ENCODE measurements at regions not wholly inside any gene's neighbourhood (a gene's known extent, or its start where the extent isn't known, plus 50 kb on each side); places are given as distances from the start of the nearest gene placed in this dataset.

DNA sequence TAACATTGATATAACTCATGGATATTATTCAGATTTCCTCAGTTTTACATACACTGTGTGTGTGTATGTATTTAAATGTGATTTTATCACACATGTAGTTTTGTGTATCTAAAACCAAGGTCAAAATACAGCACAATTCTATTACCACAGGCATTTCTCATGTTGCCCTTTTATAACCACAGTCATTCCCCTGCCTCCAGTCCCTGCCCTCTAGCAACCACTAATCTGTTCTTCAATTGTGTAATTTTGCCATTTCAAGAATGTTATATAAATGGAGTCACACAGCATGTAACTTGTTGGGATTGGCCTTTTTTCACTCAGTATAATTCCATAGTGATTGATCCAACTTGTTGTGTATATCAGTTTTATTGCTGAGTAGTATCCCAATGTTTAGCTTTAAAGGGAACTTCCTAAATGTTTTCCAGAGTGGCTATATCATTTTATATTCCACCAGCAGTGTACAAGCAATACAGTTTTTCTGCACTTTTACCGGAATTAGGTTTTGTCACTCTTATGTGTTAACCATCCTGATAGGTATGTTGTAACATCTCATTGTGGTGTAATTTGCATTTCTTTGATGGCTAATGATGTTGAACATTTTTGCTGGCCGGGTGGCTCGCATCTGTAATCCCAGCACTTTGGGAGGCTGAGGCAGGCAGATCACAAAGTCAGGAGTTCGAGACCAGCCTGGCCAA, 338.2 kb downstream of the SOX4 start:
- Histone ChIP-seq H3K79me2 (ENCODE audit: insufficient read depth, low read length) (peaks cover 2% of the 10 kb centered on the region; the same call in 1 of the 2 replicates), H3K23me2 (ENCODE audit: insufficient read length, low read depth, low read length, poor library complexity, severe bottlenecking) (no peaks in the 10 kb centered on the region), H3K4me2 (ENCODE audit: insufficient read depth, insufficient read length, low read length) (no peak overlapping the region), H3K14ac (ENCODE audit: insufficient read depth, low read length) (no peak overlapping the region), H3K9ac (ENCODE audit: extremely low read depth, insufficient read length, low read length) (no peak overlapping the region), H3K27ac (ENCODE audit: insufficient read length, low read depth, low read length) (no peak overlapping the region), H3K18ac (ENCODE audit: insufficient read length, low read depth, low read length) (no peak overlapping the region), H3K56ac (ENCODE audit: insufficient read length, low read depth, low read length) (no peak overlapping the region), H3K4ac (ENCODE audit: low read depth, low read length) (no peak overlapping the region), H4K91ac (ENCODE audit: insufficient read length, low read depth, low read length) (no peak overlapping the region), H4K20me1 (ENCODE audit: control insufficient read depth, insufficient read depth, insufficient read length) (no peaks in the 10 kb centered on the region), H3K79me1 (ENCODE audit: insufficient read depth, low read depth, low read length, poor library complexity, severe bottlenecking) (no peaks in the 10 kb centered on the region), H2BK20ac (ENCODE audit: low read depth, low read length, poor library complexity, severe bottlenecking) (no peak overlapping the region), H4K8ac (replicated peaks; ENCODE audit: insufficient read length, low read depth, low read length) (no peak overlapping the region), H3K23ac (ENCODE audit: insufficient read length, low read depth, low read length) (no peak overlapping the region), H2BK15ac (ENCODE audit: low read depth, low read length) (no peak overlapping the region), H3K9me3 (ENCODE audit: control insufficient read depth, low read depth, low read length) (no peaks in the 10 kb centered on the region), H3K4me1 (ENCODE audit: insufficient read depth, low read length) (peaks cover 5% of the 10 kb centered on the region), H2BK120ac (ENCODE audit: low read depth, low read length, poor library complexity, severe bottlenecking) (no peak overlapping the region), H3T11ph (ENCODE audit: low read length) (no peak overlapping the region), H2AK5ac (ENCODE audit: insufficient read length, low read length) (no peak overlapping the region), H3K27me3 (ENCODE audit: insufficient read depth, low read length) (no peaks in the 10 kb centered on the region), H2BK5ac (ENCODE audit: insufficient read length, low read length) (no peak overlapping the region), H2BK12ac (ENCODE audit: insufficient read length, low read depth, low read length) (no peak overlapping the region), H4K5ac (ENCODE audit: insufficient read length, low read depth, low read length) (no peak overlapping the region), H2AFZ (ENCODE audit: low read length) (no peak overlapping the region)
- WGBS (ENCODE audit: extremely low coverage, insufficient read length, low lambda C conversion rate) = no CpG with 5 or more reads among the region's 4 CpGs
- H3K4me1 Mint-ChIP-seq = peaks cover 20 to 21% of the 10 kb centered on the region in 2 experiments
- TF ChIP-seq, protein P1, sequence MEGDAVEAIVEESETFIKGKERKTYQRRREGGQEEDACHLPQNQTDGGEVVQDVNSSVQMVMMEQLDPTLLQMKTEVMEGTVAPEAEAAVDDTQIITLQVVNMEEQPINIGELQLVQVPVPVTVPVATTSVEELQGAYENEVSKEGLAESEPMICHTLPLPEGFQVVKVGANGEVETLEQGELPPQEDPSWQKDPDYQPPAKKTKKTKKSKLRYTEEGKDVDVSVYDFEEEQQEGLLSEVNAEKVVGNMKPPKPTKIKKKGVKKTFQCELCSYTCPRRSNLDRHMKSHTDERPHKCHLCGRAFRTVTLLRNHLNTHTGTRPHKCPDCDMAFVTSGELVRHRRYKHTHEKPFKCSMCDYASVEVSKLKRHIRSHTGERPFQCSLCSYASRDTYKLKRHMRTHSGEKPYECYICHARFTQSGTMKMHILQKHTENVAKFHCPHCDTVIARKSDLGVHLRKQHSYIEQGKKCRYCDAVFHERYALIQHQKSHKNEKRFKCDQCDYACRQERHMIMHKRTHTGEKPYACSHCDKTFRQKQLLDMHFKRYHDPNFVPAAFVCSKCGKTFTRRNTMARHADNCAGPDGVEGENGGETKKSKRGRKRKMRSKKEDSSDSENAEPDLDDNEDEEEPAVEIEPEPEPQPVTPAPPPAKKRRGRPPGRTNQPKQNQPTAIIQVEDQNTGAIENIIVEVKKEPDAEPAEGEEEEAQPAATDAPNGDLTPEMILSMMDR (conservative IDR thresholded peaks at IDR 0.05) = no peak
- H3K9me3 Mint-ChIP-seq = peaks cover 7 to 10% of the 10 kb centered on the region in 2 experiments; a peak in 4 of 5 replicates
- no peak overlapping the region; a peak in 1 of 7 replicates for H3K27ac Mint-ChIP-seq
- peaks cover 9 to 18% (median 13%) of the 10 kb centered on the region in 3 experiments for H3K36me3 Mint-ChIP-seq (ENCODE audit: insufficient read depth in 1 of 3, low read depth in 3 of 3)
- no peak overlapping the region for H3K4me3 Mint-ChIP-seq
- no peaks in the 10 kb centered on the region for H3K27me3 Mint-ChIP-seq (ENCODE audit: low read depth)
- no peak for DNase-seq
